Choroid plexus epithelial cell (primary cell): ENCODE measurements at regions not wholly inside any gene's neighbourhood (a gene's known extent, or its start where the extent isn't known, plus 50 kb on each side); places are given as distances from the start of the nearest gene placed in this dataset.
A peak's percentile ranks its signal among the peaks of the same experiment; 100 is the strongest.
"Not testable (repeated sequence)": the region's sequence is repeated elsewhere in the genome, so short reads cannot be mapped to it uniquely, and the experiment has no call there.

ENCODE experiments used
- DNase-seq: peaks from one replicate; pipeline ENCODE4 v3.0.0-alpha.2; 2010; ENCODE audit warnings: low read depth
- H3K4me3 ChIP-seq: 2 replicates; pipeline ENCODE4 v1.5.1; 2011; ENCODE audit warnings: low read depth, mild to moderate bottlenecking, control low read depth, low read length, moderate library complexity
- TF ChIP-seq, protein P1 (sequence below): conservative IDR thresholded peaks from 2 replicates; pipeline ENCODE4 v1.5.1; 2011; ENCODE audit warnings: low read depth, mild to moderate bottlenecking, control low read depth, inconsistent platforms, low read length, moderate library complexity

DNA sequence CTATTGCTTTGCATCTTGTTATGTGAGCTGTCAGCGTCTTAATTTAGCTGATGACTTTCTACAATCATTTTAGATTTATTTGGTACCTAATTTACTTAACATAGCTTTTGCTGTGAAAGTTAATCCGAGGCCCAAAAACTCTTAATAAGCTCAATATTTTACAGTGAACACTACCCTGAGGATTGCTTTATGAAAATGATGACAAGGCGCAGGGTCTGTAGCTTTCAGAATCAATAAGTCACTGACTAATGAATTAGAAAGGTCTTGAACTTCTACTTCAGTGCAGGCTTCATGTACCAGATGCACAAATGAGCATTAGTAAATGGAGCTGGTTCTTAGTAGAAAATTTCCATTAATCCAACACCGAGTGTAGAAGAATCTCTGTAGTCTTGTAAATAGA is 81.4 kb upstream of the ZNF366 start:
- no peak overlapping the region for H3K4me3 ChIP-seq
- no peak for DNase-seq
- TF ChIP-seq, protein P1, sequence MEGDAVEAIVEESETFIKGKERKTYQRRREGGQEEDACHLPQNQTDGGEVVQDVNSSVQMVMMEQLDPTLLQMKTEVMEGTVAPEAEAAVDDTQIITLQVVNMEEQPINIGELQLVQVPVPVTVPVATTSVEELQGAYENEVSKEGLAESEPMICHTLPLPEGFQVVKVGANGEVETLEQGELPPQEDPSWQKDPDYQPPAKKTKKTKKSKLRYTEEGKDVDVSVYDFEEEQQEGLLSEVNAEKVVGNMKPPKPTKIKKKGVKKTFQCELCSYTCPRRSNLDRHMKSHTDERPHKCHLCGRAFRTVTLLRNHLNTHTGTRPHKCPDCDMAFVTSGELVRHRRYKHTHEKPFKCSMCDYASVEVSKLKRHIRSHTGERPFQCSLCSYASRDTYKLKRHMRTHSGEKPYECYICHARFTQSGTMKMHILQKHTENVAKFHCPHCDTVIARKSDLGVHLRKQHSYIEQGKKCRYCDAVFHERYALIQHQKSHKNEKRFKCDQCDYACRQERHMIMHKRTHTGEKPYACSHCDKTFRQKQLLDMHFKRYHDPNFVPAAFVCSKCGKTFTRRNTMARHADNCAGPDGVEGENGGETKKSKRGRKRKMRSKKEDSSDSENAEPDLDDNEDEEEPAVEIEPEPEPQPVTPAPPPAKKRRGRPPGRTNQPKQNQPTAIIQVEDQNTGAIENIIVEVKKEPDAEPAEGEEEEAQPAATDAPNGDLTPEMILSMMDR: no peak

DNA sequence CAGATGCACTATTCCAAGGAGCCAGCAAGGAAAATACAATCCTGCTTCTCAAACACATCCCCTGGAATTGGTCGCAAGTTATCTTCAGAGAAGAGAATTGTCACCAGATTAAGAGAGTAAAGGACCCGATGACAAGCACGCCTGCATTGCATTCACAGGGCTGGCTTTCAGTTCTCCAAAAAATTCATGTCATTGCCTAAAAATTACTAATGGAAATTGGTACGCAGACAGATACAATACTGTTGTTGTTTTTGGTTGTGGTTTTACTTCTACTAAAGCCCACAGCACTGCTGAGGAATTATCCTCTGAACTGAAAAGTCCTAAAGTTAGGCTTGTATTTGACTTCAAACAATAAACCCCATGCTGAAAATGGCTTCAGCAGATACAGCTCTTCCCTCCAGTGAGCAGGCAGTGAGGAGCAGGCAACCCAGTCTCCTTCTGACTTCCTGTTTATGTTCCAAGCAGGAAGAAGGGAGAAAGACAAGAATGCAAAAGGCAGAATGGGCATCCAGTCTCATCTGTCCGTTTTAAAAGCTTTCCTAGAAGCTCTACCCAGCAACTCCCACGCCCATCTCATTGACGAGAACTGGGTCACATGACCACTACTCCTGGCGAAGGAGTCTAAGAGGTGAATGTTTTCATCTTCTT is 80.6 kb upstream of the ZNF366 start:
- peak; percentile 43 for DNase-seq
- H3K4me3 ChIP-seq: no peak overlapping the region
- TF ChIP-seq, protein P1: no peak

DNA sequence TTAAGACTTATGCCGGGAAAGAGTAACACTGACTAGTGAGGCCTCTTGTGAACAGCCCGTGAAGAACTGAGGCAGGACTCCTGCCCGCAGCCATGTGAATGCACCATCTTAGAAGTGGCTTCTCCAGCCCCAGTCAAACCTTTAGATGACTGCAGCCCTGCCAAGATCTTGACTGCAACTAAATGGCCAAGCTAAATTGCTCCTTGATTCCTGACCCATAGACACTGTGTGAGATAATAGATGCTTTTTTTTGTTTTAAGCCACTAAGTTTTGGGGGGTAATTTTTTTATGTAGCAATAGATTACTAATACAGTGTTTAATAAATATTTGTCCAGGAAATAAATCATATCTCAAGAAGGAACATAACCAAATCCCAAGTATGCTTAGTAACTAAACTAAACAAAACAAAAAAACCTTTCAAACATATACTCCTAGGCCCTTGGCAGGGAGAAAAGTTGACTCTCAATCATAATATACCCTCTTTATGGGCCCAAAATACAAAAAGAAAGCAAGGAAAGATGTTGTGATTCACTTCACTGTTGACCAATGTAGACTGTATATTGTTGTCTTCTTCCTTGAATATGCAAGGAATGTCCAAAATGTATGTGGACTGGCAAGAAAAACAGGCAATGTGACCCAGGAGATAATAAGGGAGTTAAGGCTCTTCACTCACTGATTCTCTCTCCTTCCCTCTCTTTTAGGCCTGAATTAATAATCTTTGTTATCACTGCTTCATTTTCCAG is 79.7 kb upstream of the ZNF366 start:
- H3K4me3 ChIP-seq: no peak overlapping the region
- DNase-seq: peak; percentile 68
- TF ChIP-seq, protein P1: no peak

DNA sequence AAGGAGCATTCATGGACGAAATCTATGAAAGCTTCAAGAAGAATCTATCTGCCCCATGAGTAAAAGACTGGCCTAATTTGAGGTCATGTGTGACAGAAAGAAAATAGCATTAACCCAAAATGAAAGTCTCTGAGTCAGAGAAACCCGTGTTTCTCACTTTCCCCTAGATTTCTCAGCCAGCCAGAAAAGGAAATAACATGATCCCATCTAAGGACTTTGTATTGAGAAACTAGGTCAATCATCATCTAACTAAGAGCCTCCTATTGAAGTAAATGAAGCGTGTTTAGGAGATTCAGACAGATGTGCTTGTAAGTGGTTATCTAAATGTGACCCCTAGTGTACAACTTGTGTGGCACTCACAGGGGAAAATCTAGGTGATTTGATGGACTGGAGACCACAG is 77.3 kb upstream of the ZNF366 start:
- peak; percentile 65 for DNase-seq
- no peak overlapping the region for H3K4me3 ChIP-seq
- TF ChIP-seq, protein P1: no peak

DNA sequence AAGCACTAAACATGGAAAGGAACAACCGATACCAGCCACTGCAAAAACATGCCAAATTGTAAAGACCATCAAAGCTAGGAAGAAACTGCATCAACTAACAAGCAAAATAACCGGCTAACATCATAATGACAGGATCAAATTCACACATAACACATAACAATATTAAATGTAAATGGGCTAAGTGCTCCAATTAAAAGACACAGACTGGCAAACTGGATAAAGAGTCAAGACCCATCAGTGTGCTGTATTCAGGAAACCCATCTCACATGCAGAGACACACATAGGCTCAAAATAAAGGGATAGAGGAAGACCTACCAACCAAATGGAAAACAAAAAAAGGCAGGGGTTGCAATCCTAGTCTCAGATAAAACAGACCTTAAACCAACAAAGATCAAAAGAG is 72.1 kb upstream of the ZNF366 start:
- H3K4me3 ChIP-seq, DNase-seq: not testable (repeated sequence)

DNA sequence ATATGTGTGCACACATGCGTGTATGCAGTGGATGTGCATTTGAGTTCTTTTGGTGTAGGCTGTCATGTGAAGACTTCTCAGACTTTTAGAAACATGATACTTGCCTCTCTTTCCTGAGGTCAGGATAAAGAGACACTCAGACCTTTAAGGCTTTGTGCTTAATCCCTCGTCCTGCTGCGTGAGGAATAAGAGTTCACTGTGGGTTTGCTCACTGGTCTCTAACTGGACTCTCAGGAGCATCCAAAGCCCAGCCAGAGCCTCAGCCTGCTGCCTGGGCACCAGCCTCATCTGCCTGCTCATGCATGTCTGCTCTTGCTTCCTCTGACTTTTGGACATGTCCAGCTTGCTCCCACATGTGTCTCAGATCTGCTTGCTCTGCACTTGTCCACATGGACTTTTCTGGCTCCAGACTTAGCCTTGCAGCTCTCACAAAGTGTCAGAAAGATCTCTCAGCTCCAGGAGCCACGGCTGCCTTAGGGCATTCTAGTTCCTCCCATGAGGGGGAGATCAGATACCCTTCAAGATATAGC is 65.1 kb upstream of the ZNF366 start:
- no peak for DNase-seq
- TF ChIP-seq, protein P1: no peak
- H3K4me3 ChIP-seq: no peak overlapping the region

DNA sequence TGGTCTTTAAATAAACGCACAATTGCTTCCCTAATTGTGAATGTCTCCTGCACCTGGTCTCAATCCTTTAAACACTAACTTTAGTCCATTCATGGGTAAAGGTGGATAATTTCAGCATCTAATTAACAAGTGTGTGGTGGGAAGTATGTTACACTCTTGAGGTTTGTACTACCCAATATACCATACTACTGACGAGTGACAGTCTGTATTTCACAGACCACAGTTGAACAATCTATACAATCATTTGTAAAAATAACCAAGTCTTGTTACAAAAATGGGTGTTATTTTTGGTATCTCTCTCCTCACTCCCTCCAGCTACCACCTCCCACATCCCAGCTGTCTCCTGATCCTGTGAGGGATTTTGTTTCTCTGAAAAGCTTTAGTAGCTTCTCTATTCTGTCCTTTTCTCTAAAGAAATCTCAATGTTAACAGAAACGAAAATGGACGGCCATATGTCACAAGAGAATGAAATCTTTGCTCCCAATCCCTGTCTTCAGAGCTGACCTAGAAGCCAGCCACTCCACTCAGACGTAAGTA is 62.3 kb upstream of the ZNF366 start:
- TF ChIP-seq, protein P1: no peak
- no peak for DNase-seq
- no peak overlapping the region for H3K4me3 ChIP-seq
